NB4 (cell line): ENCODE measurements at regions not wholly inside any gene's neighbourhood (a gene's known extent, or its start where the extent isn't known, plus 50 kb on each side); places are given as distances from the start of the nearest gene placed in this dataset.

Experiments used
- CTCF ChIP-seq: IDR thresholded peaks from one replicate; pipeline ENCODE4 v1.5.1; 2012; ENCODE audit warnings: low read depth, low read length
- MAX ChIP-seq: IDR thresholded peaks from 2 replicates; pipeline ENCODE4 v1.6.1; 2011; ENCODE audit warnings: low read depth, low read length
- MYC ChIP-seq: IDR thresholded peaks from 2 replicates; pipeline ENCODE4 v1.6.1; 2011; ENCODE audit warnings: low read depth, low read length
- POLR2A ChIP-seq: IDR thresholded peaks from 2 replicates; pipeline ENCODE4 v1.6.1; 2011; ENCODE audit warnings: mild to moderate bottlenecking; ENCODE audit not compliant: insufficient read length; ENCODE audit errors: extremely low read depth

- TF ChIP-seq CTCF: no peak
- TF ChIP-seq POLR2A: no peak
- no peak for TF ChIP-seq MYC
- no peak for TF ChIP-seq MAX
Measured at GRCh38 chr9:13728917-13729811, 449.7 kb upstream of the MPDZ start.
